NB4 (cell line): ENCODE measurements at regions not wholly inside any gene's neighbourhood (a gene's known extent, or its start where the extent isn't known, plus 50 kb on each side); places are given as distances from the start of the nearest gene placed in this dataset.

Experiments used
- CTCF ChIP-seq: IDR thresholded peaks from one replicate; pipeline ENCODE4 v1.5.1; 2012; ENCODE audit warnings: low read depth, low read length
- MAX ChIP-seq: IDR thresholded peaks from 2 replicates; pipeline ENCODE4 v1.6.1; 2011; ENCODE audit warnings: low read depth, low read length
- MYC ChIP-seq: IDR thresholded peaks from 2 replicates; pipeline ENCODE4 v1.6.1; 2011; ENCODE audit warnings: low read depth, low read length
- POLR2A ChIP-seq: IDR thresholded peaks from 2 replicates; pipeline ENCODE4 v1.6.1; 2011; ENCODE audit warnings: mild to moderate bottlenecking; ENCODE audit not compliant: insufficient read length; ENCODE audit errors: extremely low read depth

GRCh38 chr4:24105327-24106038 is 215.6 kb upstream of the PPARGC1A start:
- TF ChIP-seq CTCF = no peak
- TF ChIP-seq POLR2A = no peak
- TF ChIP-seq MYC = no peak
- TF ChIP-seq MAX = no peak
